GM19043 (cell line): ENCODE measurements at regions not wholly inside any gene's neighbourhood (a gene's known extent, or its start where the extent isn't known, plus 50 kb on each side); places are given as distances from the start of the nearest gene placed in this dataset.
"Not testable (repeated sequence)": the region's sequence is repeated elsewhere in the genome, so short reads cannot be mapped to it uniquely, and the experiment has no call there.

Experiments used
- ATAC-seq: cut with Tn5 transposase; IDR thresholded peaks from one replicate; pipeline ENCODE4 v1.9.1; 2021; ENCODE audit warnings: low read depth; ENCODE audit not compliant: unreplicated experiment

- no peak for ATAC-seq
Measured at GRCh38 chr12:79993106-79993862, 58.4 kb upstream of the PPP1R12A start.

GRCh38 chr12:79991586-79991985, 56.7 kb upstream of the PPP1R12A start:
- ATAC-seq = no peak

GRCh38 chr12:79990509-79991338, 55.8 kb upstream of the PPP1R12A start:
- ATAC-seq = not testable (repeated sequence)

GRCh38 chr12:79988368-79988767, 53.5 kb upstream of the PPP1R12A start:
- ATAC-seq = no peak

GRCh38 chr12:79987731-79988130, 52.8 kb upstream of the PPP1R12A start:
- no peak for ATAC-seq
